Cardiac muscle cell (in vitro differentiated cells and primary cell): ENCODE measurements at regions not wholly inside any gene's neighbourhood (a gene's known extent, or its start where the extent isn't known, plus 50 kb on each side); places are given as distances from the start of the nearest gene placed in this dataset.

Experiments used
- DNase-seq, 2 donors: peaks; one replicate each; pipeline versions ENCODE4 v3.0.0 to v3.0.0-alpha.2; 2010 to 2017; ENCODE audit warnings: low read depth in 1 of 2, low spot score in 1 of 2
- H3K27ac ChIP-seq: fragments of 200-600 bp; sonication (generic); 2 replicates; pipeline ENCODE4 v1.5.1; 2016
- H3K27me3 ChIP-seq: fragments of 200-600 bp; sonication (generic); 2 replicates; pipeline ENCODE4 v1.6.0; 2016; ENCODE audit warnings: control low read depth
- H3K36me3 ChIP-seq: fragments of 200-600 bp; sonication (generic); 2 replicates; pipeline ENCODE4 v1.5.1; 2016; ENCODE audit warnings: control low read depth
- H3K4me1 ChIP-seq: fragments of 200-600 bp; sonication (generic); 2 replicates; pipeline ENCODE4 v1.8.1; 2017; ENCODE audit warnings: low read depth, mild to moderate bottlenecking, mixed run types
- H3K4me3 ChIP-seq: fragments of 200-600 bp; sonication (generic); 2 replicates; pipeline ENCODE4 v1.5.1; 2016; ENCODE audit warnings: mild to moderate bottlenecking
- H3K9me3 ChIP-seq: fragments of 200-600 bp; sonication (generic); 2 replicates; pipeline ENCODE4 v1.5.1; 2017; ENCODE audit warnings: low read depth, mild to moderate bottlenecking, control low read depth
- TF ChIP-seq, protein P1 (sequence below): IDR thresholded peaks from 2 replicates; pipeline ENCODE4 v1.5.1; 2012; ENCODE audit warnings: low read depth, mild to moderate bottlenecking, low read length

DNA sequence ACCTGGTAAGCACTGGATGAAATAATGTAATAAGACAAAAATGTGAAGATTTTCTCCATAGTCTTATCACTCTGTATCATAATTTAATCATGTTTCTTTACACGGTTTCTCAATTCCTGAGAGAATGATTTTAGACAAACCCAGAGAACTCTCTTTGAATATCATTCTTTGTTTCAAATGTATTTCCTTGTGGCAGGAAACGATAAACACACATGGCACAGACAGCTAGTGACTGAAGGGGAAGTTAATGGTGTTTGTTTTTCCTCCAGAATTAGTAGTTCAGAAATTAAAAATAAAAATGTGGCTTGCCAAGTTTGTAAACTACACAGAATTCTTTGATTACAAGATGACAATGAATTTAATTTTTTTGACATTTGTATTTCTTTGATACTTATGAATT is 163.7 kb upstream of the PRPS1L1 start:
- no peaks in the 10 kb centered on the region for H3K27me3 ChIP-seq
- H3K4me1 ChIP-seq = no peaks in the 10 kb centered on the region
- H3K4me3 ChIP-seq = no peak overlapping the region
- TF ChIP-seq, protein P1, sequence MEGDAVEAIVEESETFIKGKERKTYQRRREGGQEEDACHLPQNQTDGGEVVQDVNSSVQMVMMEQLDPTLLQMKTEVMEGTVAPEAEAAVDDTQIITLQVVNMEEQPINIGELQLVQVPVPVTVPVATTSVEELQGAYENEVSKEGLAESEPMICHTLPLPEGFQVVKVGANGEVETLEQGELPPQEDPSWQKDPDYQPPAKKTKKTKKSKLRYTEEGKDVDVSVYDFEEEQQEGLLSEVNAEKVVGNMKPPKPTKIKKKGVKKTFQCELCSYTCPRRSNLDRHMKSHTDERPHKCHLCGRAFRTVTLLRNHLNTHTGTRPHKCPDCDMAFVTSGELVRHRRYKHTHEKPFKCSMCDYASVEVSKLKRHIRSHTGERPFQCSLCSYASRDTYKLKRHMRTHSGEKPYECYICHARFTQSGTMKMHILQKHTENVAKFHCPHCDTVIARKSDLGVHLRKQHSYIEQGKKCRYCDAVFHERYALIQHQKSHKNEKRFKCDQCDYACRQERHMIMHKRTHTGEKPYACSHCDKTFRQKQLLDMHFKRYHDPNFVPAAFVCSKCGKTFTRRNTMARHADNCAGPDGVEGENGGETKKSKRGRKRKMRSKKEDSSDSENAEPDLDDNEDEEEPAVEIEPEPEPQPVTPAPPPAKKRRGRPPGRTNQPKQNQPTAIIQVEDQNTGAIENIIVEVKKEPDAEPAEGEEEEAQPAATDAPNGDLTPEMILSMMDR = no peak
- H3K36me3 ChIP-seq = no peaks in the 10 kb centered on the region
- H3K27ac ChIP-seq = no peak overlapping the region
- DNase-seq = no peak
- no peaks in the 10 kb centered on the region for H3K9me3 ChIP-seq

- Histone ChIP-seq H3K9me3 (no peaks in the 10 kb centered on the region), H3K27me3 (no peaks in the 10 kb centered on the region), H3K4me1 (no peaks in the 10 kb centered on the region), H3K4me3 (no peak overlapping the region), H3K36me3 (no peaks in the 10 kb centered on the region), H3K27ac (no peak overlapping the region)
- no peak for DNase-seq
- TF ChIP-seq, protein P1 = no peak
Measured at GRCh38 chr7:18191862-18192625, 164.4 kb upstream of the PRPS1L1 start.

DNA sequence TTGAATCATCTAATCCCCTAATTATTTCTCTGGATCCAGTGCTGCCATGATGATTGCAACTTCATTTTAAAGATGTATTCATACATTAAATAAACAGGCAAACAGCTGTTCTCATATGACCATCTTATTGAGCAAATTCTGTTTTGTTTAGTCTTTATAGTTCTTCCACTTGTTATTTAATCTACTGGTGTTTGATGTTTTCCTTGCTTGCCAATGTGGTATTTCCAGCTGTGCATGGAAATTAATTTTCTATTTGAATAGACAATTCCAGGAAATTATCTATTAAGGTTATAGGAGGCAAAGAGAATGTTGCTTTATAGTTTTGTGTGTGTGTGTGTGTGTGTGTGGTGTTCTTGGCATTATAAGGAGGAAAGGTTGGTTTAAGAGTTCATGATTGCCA is 167.0 kb upstream of the PRPS1L1 start:
- Histone ChIP-seq H3K4me1 (no peaks in the 10 kb centered on the region), H3K4me3 (no peak overlapping the region), H3K36me3 (no peaks in the 10 kb centered on the region), H3K9me3 (no peaks in the 10 kb centered on the region), H3K27ac (no peak overlapping the region), H3K27me3 (no peaks in the 10 kb centered on the region)
- TF ChIP-seq, protein P1 = no peak
- no peak for DNase-seq

DNA sequence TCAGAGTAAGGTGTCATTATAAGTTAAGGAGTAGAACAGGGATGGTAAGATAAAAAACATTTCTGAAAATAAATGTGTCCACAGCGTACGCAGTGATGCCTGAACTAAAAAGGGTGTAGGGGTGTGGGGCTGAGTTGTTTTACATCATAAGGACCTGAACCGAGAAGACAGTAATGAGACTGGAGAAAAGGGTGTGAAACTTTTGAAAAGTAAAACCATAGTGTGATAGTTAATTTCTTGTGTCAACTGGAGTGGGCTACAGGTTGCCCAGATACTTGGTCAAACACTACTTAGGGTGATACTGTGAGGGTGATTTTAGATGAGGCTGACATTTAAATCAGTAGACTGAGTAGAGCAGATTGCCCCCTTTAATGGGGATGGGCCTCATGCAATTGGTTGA is 169.0 kb upstream of the PRPS1L1 start:
- Histone ChIP-seq H3K36me3 (no peaks in the 10 kb centered on the region), H3K27ac (no peak overlapping the region), H3K27me3 (no peaks in the 10 kb centered on the region), H3K4me3 (no peak overlapping the region), H3K9me3 (no peaks in the 10 kb centered on the region), H3K4me1 (no peaks in the 10 kb centered on the region)
- TF ChIP-seq, protein P1 = no peak
- no peak for DNase-seq

DNA sequence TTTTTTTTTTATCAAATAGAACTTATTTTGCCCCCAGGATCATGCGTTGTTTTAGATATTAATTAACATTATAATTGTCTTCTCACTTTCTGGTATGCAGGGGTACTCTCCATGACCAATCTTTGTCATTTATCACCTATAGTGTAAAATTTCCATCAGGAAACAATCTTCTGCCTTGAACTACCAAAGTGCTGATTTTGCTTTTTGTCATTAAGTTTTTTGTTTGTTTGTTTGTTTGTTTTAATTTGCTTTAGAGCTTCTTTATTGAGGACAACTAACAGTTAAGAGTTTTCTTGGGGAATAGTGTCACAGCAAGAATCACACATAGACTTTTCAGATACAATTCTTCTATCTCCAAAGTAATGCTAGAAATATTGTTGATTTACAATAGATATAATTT is 171.2 kb upstream of the PRPS1L1 start:
- Histone ChIP-seq H3K4me3 (no peak overlapping the region), H3K36me3 (no peaks in the 10 kb centered on the region), H3K4me1 (no peaks in the 10 kb centered on the region), H3K27ac (no peak overlapping the region), H3K9me3 (no peaks in the 10 kb centered on the region), H3K27me3 (no peaks in the 10 kb centered on the region)
- TF ChIP-seq, protein P1 = no peak
- DNase-seq = no peak
